HS-27A (cell line): ENCODE measurements at regions not wholly inside any gene's neighbourhood (a gene's known extent, or its start where the extent isn't known, plus 50 kb on each side); places are given as distances from the start of the nearest gene placed in this dataset.
"Not testable (repeated sequence)": the region's sequence is repeated elsewhere in the genome, so short reads cannot be mapped to it uniquely, and the experiment has no call there.

Experiments
- DNase-seq: peaks from one replicate; pipeline ENCODE4 v3.0.0-alpha.2; 2012; ENCODE audit warnings: low read depth, missing footprints

DNA sequence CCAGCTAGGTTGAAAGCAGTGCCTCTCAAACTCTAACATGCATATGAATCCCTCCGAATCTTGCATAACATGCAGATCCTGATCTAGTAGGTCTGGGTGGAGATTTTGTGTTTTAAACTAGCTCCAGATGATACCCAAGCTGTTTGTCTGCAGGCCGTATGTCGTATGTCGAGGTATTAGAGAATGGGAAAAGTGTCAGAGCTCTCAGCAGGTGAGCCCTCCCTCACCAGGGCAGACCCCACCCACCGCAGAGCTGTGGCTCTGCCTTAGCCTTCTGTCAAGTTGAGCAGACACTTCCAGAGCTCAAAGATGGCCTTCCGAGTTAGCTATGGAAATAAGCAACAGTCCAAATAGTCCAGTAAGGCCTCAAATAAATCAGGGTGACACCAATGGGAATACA is 83.2 kb upstream of the MAP3K1 start:
- DNase-seq, result no peak

DNA sequence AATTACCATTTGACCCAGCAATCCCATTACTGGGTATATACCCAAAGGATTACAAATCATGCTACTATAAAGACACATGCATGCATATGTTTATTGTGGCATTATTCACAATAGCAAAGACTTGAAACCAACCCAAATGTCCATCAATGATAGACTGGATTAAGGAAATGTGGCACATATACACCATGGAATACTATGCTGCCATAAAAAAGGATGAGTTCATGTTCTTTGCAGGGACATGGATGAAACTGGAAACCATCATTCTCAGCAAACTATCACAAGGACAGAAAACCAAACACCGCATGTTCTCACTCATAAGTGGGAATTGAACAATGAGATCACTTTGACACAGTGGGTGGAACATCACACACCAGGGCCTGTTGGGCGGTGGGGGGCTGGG is 83.9 kb upstream of the MAP3K1 start:
- not testable (repeated sequence) for DNase-seq

DNA sequence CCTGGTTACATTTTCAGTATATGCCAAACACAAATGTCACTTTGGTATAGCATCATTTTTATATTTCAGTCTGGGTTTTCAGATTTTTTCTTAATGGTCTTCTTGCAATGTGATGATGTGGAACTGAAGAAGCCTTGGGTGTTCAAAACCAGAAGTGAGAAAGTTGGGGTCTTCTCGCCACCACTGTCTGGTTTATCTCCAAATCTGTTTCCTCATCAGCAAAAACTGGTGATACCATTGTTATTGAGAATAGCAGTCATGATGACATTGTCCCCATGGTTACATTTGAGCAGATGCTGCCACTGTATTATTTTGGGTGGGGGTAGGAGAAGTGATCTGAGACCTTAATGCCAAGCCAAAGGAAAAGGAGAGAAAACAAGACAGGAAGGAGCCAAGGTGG is 85.9 kb upstream of the MAP3K1 start:
- no peak for DNase-seq

DNA sequence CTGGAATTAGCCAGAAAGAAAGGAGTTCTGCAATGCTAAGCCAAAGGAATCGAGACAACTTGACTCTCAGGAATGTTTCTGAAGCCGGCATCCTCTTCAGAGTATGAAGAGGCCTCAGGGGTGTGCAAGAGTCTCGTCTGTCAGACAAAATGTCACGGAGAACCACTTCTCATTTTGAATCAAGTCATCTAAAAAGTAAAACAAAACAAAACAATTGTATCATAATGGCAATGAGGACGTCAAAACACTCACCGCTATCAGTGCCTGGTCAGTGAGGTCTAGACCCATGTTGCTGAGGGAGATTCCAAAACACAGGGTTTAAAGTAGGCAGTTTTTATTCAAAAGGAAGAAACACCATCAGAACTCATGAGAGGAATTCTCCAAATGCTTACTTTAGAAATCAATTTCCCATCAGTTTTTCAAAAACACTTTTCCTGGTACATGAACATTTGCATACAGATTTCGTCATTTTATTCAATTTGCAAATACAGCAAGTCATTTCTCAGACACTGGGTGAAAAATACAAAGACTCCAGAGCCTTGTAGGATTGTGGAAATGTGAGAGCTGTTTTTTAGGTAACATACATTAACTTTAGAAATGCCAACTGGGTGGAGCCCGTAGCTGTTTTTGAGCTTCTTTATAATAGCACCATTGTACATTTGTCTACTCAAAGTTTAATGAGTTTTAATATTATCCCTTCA is 89.5 kb upstream of the MAP3K1 start:
- no peak for DNase-seq

DNA sequence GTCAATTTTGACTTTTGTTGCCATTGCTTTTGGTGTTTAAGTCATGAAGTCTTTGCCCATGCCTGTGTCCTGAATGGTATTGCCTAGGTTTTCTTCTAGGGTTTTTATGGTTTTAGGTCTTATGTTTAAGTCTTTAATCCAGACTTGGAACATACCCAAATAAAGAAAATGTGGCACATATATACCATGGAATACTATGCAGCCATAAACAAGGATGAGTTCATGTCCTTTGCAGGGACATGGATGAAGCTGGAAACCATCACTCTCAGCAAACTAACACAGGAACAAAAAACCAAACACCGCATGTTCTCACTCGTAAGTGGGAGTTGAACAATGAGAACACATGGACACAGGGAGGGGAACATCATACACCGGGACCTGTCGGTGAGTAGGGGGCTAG is 90.5 kb upstream of the MAP3K1 start:
- not testable (repeated sequence) for DNase-seq

DNA sequence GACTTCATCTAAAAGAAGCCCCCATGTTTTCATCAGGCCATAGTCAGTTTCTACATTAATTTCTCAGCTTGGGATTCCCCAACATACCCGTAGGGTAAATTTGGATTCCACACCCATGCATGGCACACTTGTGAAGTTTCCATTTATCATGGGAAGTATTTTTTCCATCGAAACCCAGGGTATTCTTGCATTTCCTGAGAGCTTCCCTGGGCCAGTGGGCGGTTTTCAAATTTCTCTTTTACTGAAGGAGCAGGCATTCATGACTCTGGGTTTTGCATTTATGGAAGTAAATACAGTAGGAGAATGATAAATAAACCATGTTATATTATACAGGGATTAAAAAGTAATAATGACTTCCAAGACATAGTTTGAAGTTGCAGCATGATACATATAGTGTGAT is 93.0 kb upstream of the MAP3K1 start:
- no peak for DNase-seq

DNA sequence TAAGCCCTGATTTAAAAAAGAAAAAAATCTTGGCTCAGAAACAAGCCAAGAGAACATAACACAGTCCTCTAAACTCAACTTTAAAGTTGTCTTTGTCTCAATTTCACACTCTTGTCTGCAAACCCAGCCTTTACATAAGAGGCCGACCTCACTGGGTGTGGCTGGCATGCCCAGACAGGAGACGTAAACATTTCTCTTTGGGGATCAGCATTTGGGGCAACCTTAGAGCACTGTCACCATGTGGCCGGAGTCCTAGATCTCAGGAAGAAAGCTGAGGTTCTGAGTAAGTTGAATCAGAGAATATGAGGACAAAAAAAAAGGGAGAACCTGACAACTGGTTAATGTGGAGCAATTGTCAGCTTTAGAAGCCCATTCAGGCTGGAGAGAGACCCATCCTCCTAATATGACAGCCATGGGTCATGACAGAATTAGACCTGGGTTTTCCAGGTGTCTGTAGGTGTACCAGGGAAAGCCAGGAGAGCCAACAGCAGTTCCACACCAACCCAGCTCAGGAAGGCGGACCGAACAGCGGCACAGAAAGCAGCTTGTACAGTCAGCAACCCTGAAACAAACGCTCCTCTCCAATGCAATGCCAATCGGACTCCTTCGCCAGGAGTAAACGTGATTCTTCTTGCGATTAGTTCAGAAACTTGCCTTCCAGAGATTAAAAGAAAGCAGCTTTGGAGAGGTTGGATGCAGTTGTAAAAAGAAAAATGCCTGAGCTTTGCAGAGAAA is 97.9 kb upstream of the MAP3K1 start:
- DNase-seq, result no peak

DNA sequence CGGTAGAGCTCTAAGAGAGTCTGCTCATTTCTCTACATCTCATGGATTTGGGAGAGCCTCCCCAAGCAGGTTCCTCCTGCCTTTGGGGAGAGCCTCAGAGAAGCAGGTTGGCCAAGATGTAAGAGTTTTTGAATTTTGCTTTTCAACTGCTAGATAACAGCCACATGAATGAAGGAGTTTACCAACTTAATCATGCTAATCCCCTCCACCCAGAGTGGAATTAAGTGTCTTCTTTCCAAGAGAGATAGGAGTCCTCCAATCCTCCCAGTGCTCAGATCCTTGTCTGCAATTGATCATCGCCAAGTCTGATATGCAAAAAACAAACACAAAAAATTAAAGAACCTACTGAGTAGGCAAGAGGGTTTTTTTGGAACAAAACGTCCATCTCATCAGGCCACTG is 99.4 kb upstream of the MAP3K1 start:
- DNase-seq, result no peak

DNA sequence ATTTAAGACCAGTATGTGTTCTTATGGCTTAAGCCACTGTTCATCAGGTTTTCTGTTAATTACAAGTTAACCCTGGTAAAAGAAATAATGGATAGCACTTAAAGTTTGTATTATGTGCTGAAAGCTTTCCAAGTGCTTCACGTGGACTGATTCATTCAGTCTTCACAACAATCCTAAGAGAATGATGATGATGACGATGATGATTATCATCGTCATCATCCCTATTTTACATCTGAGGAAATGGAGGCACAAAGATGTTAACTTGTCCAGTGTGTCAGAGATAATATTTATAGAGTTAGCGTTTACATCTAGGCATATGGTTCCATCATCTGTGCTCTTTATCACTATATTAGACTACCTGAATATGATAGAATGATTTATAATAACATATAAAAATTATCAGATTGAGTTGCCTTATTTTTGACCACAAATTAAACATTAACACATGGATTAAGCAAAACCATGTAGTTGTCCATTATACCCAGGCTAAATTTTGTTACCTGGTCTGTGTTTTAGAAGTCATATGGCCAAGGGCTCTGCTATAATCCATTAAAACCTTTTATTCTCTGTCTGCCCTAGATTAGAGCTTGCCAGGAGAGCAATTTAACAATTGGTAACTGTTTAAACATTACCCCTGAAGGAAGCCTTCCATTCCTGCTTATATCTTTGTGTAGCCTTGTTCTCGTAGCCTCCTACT is 102.3 kb upstream of the MAP3K1 start:
- DNase-seq, result no peak

DNA sequence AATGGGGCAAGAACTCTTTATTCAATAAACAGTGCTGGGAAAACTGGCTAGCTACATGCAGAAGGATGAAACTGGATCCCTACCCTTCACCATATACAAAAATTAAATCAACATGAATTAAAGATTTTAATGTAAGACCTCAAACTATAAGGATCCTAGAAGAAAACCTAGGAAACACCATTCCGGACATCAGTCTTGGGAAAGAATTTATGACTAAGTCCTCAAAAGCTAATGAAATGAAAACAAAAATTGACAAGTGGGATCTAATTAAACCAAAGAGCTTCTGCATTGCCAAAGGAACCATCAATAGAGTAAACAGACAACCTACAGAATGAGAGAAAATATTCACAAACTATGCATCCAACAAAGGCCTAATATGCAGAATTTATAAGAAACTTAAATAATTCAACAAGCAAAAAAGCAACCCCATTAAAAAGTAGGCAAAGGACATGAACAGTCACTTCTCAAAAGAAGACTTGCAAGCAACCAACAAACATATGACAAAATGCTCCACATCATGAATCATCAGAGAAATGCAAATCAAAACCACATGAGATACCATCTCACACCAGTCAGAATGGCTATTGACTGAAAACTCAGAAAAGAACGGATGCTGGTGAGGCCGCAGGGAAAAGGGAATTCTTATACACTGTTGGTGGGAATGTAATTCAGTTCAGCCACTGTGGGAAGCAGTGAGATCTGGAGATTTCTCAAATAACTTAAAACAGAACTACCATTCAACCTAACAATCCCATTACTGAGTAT is 104.3 kb upstream of the MAP3K1 start:
- DNase-seq, result peak; percentile 2

DNA sequence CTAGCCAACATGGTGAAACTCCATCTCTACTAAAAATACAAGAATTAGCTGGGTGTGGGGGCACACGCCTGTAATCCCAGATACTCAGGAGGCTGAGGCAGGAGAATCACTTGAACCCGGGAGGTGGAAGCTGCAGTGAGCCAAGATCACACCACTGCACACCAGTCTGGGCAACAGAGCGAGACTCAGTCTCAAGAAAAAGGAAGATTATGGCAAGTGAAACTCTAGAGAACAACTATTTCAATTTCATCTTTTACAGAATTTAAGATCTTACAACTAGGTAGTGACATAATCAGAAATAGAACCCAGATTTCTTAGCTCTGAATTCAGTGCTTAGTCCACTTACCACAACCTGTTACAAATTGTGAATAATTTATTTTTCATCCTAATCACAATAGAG is 108.8 kb upstream of the MAP3K1 start:
- no peak for DNase-seq

DNA sequence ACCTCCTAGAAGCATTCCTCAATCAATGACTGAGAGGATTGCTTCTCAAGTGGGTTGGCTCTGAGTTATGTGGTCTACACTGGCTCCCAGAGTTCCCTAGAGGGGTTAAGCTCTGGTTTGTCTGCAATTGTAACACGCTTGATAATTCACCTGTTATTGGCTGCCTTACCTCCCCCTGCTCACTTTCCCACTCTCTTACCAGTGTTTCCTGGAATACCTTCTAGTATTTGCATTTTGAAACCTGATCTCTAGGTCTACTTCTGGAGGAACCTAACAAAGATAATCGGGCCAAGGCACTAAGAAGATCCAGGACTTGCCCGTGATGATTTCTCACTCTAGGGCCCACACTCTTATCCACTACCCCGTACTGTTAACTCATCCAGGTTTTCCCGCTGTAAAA is 110.1 kb upstream of the MAP3K1 start:
- no peak for DNase-seq

DNA sequence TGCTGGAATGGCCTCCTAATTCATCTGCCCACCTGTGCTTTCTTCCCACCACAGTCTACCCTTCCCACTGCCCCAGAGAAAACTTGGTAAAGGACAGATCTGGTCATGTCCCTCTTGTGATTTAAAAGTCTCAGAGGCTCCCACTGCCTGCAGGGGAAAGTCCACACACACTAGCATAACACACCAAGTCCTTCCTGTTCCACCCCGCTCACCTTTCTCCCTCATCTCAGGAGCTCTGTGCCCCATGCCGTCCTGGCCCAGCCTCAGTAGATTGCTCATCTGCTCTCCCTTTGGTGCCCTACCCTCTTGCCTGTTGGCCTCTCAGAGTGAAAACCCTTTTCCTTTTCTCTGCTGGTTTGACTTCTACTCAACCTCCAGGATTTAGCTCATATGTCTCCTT is 111.4 kb upstream of the MAP3K1 start:
- DNase-seq, result no peak

DNA sequence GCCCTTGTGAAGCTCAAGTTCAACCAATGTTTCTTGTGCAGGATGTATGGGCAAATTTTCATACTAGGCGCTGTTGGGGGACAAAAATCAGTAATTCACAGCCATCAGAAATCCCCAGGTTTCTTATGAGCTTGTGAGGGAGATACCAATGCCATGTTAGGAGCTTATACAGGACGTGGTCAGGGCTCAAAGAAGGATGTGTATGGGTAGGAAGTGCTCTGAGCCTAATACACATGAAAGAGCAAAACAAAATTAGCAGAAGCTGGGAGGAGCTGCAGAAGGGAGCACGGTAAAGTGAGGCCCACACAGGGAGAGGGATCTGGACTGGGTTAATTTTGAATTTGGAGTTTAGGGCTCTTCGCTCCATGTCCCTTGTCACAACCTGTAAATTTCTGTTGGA is 114.6 kb upstream of the MAP3K1 start:
- no peak for DNase-seq

DNA sequence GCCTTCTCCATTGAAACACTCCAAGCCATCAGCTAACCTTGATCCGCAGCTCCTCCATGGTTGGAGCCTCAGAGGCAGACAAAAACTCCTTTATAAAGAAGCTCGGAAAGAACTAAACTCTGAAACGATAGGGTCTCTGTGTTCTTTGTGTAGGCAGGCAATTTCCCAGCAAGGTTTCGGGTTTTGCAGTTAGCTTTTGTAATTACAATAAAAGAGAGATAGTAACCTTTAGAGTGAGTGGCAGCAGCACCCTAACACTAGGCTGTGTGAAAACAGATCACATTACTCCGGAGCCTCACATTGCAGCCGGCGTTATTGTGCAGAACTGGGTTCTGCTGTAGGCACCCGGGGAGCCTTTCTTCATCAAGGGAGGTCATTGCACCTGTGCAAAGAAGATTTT is 115.8 kb upstream of the MAP3K1 start:
- DNase-seq, result no peak

DNA sequence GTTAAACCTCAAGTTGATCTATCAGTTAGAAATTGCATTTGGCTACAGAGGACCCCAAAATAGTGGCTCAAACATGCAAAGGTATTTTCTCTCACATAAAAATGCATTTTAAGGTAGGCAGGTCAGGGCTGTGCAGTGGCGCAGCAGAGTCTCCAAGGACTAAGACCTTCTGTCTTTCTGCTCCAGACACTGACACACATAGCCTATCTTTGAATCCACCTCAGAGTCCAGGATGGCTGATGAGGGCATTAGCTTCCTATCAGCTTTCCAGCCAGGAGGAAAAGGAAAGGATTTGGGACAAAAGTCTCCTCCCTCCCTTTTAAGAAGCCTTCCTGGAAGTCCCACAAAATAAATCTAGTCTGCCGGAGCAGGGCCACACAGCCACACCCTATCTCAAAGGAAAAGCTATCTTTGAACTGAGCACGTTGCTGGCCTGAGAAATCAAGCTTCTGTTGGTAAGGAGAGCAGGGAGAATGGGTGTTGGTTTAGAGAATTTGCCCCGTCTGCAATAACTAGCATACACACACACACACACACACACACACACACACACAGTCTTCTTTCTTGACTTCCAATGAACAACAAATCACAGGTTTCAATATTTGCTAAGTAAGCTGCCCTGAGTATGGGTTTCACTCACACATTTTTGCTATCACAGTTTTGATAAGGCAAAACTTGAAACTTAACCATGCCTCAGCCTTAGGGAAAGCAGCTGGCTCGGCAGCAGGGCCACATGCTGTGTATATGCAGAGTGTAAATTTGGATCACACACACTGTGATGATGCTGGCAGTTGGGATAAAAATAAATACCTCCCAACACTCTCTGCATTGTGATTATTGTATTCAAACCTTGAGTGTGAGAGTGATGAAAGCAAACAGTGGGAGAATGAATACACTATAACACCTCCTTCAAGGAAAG is 116.6 kb upstream of the MAP3K1 start:
- no peak for DNase-seq

DNA sequence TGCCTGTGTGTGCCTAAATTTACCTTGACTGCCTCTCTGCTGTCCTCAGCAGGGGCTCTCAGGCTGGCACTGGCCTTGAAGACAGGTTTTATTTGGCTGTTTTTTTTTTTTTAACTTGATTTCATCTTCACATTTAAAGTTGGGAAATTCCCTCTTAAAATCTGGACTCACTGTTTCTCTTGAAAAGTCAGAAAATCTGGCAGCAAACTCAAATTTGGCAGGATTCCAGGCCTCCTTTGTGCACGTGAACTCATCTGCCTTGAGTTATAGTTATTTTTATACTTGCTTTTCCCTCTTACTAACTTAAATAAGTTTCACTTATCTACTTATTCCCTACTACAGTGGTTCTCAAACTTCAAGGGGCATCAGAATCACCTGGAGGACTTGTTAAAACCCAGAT is 118.4 kb upstream of the MAP3K1 start:
- no peak for DNase-seq

DNA sequence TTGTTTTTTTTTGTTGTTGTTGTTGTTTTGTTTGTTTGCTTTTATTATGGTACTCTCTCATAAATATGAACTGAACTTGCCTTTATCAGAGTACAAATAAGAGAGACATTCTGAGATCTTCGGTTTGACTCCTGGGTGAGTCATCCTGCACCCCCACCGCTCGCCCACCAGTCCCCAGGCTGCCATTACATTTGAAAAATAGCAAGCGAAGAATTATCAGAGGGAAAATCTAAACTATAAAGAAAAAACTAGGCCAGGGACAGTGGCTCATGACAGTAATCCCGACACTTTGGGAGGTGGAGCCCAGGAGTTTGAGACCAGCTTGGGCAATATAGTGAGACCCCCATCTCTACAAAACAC is 122.1 kb upstream of the MAP3K1 start:
- DNase-seq, result no peak

DNA sequence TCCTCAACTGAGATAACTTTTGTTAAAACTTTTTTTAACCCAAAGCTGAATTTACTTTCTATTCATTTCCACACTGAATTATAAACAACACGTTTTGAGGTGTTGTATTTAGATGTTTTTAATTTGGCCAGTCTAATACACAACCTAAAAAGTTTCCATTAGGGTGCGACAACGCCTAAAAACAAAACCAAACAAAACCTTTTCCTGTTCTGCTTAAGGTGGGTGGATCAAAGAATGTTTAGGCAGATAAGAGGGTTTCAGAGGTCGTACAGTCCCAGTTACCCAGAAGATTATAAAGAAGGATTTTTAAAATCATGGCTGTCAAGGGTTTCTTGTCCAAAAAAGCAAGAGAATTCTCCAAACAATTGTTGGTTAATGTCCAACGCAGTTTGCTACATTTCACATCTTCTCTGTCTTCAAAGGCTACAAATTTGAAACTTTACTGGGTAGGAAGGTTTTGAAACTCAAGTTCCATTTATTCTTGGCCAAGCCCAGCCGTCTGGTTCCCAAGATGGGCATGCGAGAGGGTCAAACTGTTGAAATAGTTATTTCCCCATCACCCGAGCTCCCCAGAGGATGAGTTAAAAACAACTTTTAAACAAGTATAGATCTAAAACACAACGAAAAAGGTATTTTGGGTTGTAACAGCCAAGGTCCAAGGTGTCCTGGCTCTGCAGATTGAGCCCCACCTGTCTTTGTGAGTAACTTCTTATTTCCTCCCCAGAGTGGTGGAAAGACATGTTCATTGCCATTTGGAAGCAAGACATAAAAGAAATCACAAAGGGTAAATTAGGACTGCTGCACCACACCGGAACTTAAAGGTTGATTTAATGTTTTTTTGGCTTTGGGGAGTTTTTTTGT is 122.8 kb upstream of the MAP3K1 start:
- DNase-seq, result no peak

DNA sequence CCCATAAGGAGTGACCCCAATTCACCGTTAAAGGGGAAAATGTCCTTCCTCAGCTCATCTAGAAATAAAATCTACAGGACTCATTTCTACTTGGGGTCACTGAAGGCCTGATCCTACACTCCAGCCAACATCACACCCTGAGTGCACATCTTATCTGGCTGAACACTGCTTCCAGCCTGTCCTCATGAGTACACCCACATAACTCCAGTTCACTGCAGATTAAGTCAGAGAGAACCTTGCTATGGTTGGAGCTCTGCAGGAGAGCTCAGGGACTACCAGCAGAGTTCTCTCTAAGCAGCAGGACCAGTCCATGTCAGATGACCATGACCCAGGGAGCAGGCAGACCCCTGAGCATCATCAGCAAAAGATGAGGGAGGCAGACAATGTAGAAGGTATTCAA is 126.9 kb upstream of the MAP3K1 start:
- no peak for DNase-seq
